Endothelial cell of umbilical vein (primary cell): ENCODE measurements at regions not wholly inside any gene's neighbourhood (a gene's known extent, or its start where the extent isn't known, plus 50 kb on each side); places are given as distances from the start of the nearest gene placed in this dataset.

Experiments used
- BruUV-seq: library from RNA; stranded (reverse); fragments of 400-500 nt; replicated peaks from 2 replicates; lab custom pipeline; 2021; lab: Mats Ljungman, UMichigan
- CTCF ChIA-PET: fragments of 300-600, 350-600 bp; sonication (Branson Sonifier 250); formaldehyde crosslinking; loops from one replicate; lab custom pipeline; 2021; ENCODE audit warnings: antibody characterized with exemption, inconsistent platforms; lab: Charles Lee
- POLR2A ChIA-PET: fragments of 300-600, 350-600 bp; sonication (Branson Sonifier 250); formaldehyde crosslinking; loops from one replicate; lab custom pipeline; 2021; ENCODE audit warnings: antibody characterized with exemption, inconsistent platforms; lab: Charles Lee
- DNase-seq: peaks from one replicate; pipeline ENCODE4 v3.0.0-alpha.2; 2011; ENCODE audit warnings: low read depth, low spot score
- FAIRE-seq: peaks from 2 replicates; lab custom pipeline; 2011; peaks lifted over from hg19 to GRCh38; lab: Jason Lieb, UNC
- H2AFZ ChIP-seq: 2 replicates; pipeline ENCODE4 v1.6.0; 2012; ENCODE audit warnings: low read depth, low read length, control low read depth, inconsistent platforms
- H3K27ac ChIP-seq: 2 replicates; pipeline ENCODE4 v1.5.1; 2011; ENCODE audit warnings: low read depth, mild to moderate bottlenecking, control low read depth, low read length, moderate library complexity; ENCODE audit not compliant: insufficient read depth
- H3K27me3 ChIP-seq, 2 experiments: 2 replicates each; pipeline versions ENCODE4 v1.6.0 to v1.6.1; 2011; ENCODE audit warnings: low read length in 2 of 2, mixed read lengths in 1 of 2; ENCODE audit not compliant: control insufficient read depth in 2 of 2, insufficient read depth in 2 of 2
- H3K36me3 ChIP-seq, 2 experiments: 2 replicates in 1 of 2; 3 replicates in 1 of 2; pipeline ENCODE4 v1.5.1; 2011; ENCODE audit warnings: low read length in 2 of 2, mild to moderate bottlenecking in 1 of 2, moderate library complexity in 1 of 2; ENCODE audit not compliant: control insufficient read depth in 2 of 2, insufficient read depth in 2 of 2; ENCODE audit errors: extremely low read depth in 1 of 2
- H3K4me1 ChIP-seq: 3 replicates; pipeline ENCODE4 v1.5.1; 2011; ENCODE audit warnings: mild to moderate bottlenecking, low read length; ENCODE audit not compliant: control insufficient read depth, insufficient read depth; ENCODE audit errors: extremely low read depth
- H3K4me2 ChIP-seq: 2 replicates; pipeline ENCODE4 v1.6.1; 2011; ENCODE audit warnings: low read length, control low read depth, mixed read lengths; ENCODE audit not compliant: insufficient read depth
- H3K4me3 ChIP-seq, 3 experiments: fragments of 200-600 bp in 1 of 3; sonication (generic), shearing (Covaris generic) in 1 of 3; replicated peaks in 1 of 3; 2 replicates each; pipeline ENCODE4 v1.5.1; 2011 to 2016; ENCODE audit warnings: control low read depth in 3 of 3, low read length in 3 of 3, mild to moderate bottlenecking in 2 of 3, inconsistent platforms in 1 of 3, low read depth in 1 of 3, moderate library complexity in 1 of 3; ENCODE audit not compliant: insufficient read depth in 1 of 3
- H3K79me2 ChIP-seq: 2 replicates; pipeline ENCODE4 v1.6.0; 2012; ENCODE audit warnings: low read length, inconsistent platforms; ENCODE audit not compliant: control insufficient read depth, insufficient read depth
- H3K9ac ChIP-seq: replicated peaks from 2 replicates; pipeline ENCODE3; 2011; ENCODE audit warnings: low read length, control low read depth; ENCODE audit not compliant: insufficient read depth; ENCODE audit errors: extremely low read depth
- H3K9me1 ChIP-seq: replicated peaks from 3 replicates; pipeline ENCODE4 v1.6.0; 2011; ENCODE audit warnings: mild to moderate bottlenecking, low read length; ENCODE audit not compliant: control insufficient read depth, insufficient read depth; ENCODE audit errors: extremely low read depth
- H3K9me3 ChIP-seq: replicated peaks from 2 replicates; pipeline ENCODE4 v1.5.1; 2012; ENCODE audit warnings: low read length, inconsistent platforms; ENCODE audit not compliant: control insufficient read depth, insufficient read depth
- H4K20me1 ChIP-seq: replicated peaks from 2 replicates; pipeline ENCODE3; 2011; ENCODE audit warnings: mild to moderate bottlenecking, low read length; ENCODE audit not compliant: control insufficient read depth, insufficient read depth; ENCODE audit errors: extremely low read depth
- FOS ChIP-seq: IDR thresholded peaks from 2 replicates; pipeline ENCODE4 v1.6.1; 2011; ENCODE audit warnings: mild to moderate bottlenecking, low read length, moderate library complexity, borderline replicate concordance; ENCODE audit not compliant: insufficient read depth
- GATA2 ChIP-seq: IDR thresholded peaks from 2 replicates; pipeline ENCODE4 v1.7.0; 2011; ENCODE audit warnings: low read depth, mild to moderate bottlenecking, moderate library complexity, mixed read lengths, low read length; ENCODE audit not compliant: insufficient read length, insufficient read depth
- JUN ChIP-seq: IDR thresholded peaks from 2 replicates; pipeline ENCODE4 v1.6.1; 2011; ENCODE audit warnings: borderline replicate concordance, low read depth; ENCODE audit not compliant: insufficient read length, insufficient read depth
- MYC ChIP-seq: IDR thresholded peaks from one replicate; pipeline ENCODE4 v1.6.1; 2011; ENCODE audit warnings: mild to moderate bottlenecking, low read depth, low read length
- POLR2A ChIP-seq: IDR thresholded peaks from 2 replicates; pipeline ENCODE4 v1.6.1; 2012; ENCODE audit warnings: low read depth, mild to moderate bottlenecking, control low read depth, low read length
- POLR2AphosphoS5 ChIP-seq: IDR thresholded peaks from 2 replicates; pipeline ENCODE4 v1.6.1; 2012; ENCODE audit warnings: low read depth, mild to moderate bottlenecking, control low read depth, low read length, moderate library complexity; ENCODE audit not compliant: insufficient read depth
- dilution Hi-C: fragments of 300-500 bp; cut with MboI; formaldehyde crosslinking; loops from one replicate; pipeline ENCODE4 v1.15.0; 2019; ENCODE audit warnings: low sequenced_read_pairs; ENCODE audit not compliant: extremely low pct_ligation_motif_present
- intact Hi-C: fragments of 100-400 bp; cut with micrococcal nuclease; formaldehyde crosslinking; loops from one replicate; pipeline ENCODE4 v1.10.0; 2022
- TF ChIP-seq, protein P1 (sequence below): IDR thresholded peaks from 2 replicates; pipeline ENCODE4 v1.6.1; 2011; ENCODE audit not compliant: insufficient read depth, insufficient read length
- TF ChIP-seq, protein P2 (sequence below), 2 donors: IDR thresholded peaks; 1 replicate in 1 of 2; 2 replicates in 1 of 2; pipeline ENCODE4 v1.5.1; 2011; ENCODE audit warnings: low read length in 2 of 2, mild to moderate bottlenecking in 2 of 2, moderate library complexity in 2 of 2, control low read depth in 1 of 2, inconsistent platforms in 1 of 2, low read depth in 1 of 2; ENCODE audit not compliant: insufficient read depth in 1 of 2; ENCODE audit errors: extremely low read depth in 1 of 2

DNA sequence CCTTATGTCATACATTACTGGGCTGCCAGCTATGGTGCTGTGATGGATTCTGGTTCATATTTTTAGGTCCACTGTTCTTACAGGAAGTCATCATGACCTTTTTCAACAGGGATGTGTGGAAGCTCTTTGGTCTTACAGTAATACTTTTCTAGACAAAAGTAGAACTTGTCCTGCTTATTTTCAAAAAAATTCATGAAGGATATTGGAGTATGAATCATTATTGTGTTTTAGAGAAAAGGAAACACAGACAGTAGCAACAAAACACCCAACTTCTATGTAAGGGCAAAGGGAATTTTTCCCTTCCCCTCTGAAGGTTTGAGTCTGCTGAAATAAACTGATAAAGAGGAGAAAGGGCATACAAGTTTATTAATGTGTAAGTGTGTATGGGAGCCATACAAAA, 54.7 kb upstream of the FAM9C start:
- CTCF ChIA-PET = interaction anchor here (1.0 kb wide), 1 partner anchor 25 kb away, joined by 3 read pairs; no protein-coding TSS in a partner anchor

DNA sequence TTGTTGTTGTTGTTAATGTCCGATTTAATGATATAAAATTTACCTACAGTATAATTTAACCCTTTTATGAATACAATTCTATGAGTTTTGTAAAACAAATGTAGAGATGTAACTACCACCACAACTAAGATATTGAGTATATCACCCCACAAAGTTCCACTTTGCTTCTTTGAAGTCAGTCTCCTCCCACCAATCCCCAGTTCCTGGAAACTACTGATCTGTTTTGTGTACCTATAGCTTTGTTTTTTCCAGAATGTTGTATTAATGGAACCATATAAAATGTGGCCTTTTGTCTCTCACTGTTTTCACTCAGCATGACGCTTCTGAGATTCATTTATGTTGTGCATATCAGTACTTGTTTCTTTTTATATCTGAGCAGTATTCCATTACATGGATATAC, 52.3 kb upstream of the FAM9C start:
- POLR2A ChIA-PET = no interaction called here
- H3K9ac ChIP-seq = no peak overlapping the region
- DNase-seq (no peak), FAIRE-seq (no peak)
- H3K27me3 ChIP-seq = no peaks in the 10 kb centered on the region
- dilution Hi-C loops (no loop called here), intact Hi-C loops (no loop called here)
- H3K9me3 ChIP-seq = no peaks in the 10 kb centered on the region
- TF ChIP-seq POLR2AphosphoS5 (no peak), FOS (no peak), POLR2A (no peak), JUN (no peak), GATA2 (no peak)
- TF ChIP-seq, protein P1, sequence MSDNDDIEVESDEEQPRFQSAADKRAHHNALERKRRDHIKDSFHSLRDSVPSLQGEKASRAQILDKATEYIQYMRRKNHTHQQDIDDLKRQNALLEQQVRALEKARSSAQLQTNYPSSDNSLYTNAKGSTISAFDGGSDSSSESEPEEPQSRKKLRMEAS = no peak
- H3K79me2 ChIP-seq = no peaks in the 10 kb centered on the region
- H4K20me1 ChIP-seq = no peaks in the 10 kb centered on the region
- no peak overlapping the region for H2AFZ ChIP-seq
- CTCF ChIA-PET = no interaction called here
- H3K27ac ChIP-seq = no peak overlapping the region
- no TSS peak for BruUV-seq
- H3K36me3 ChIP-seq = no peaks in the 10 kb centered on the region
- no peaks in the 10 kb centered on the region for H3K9me1 ChIP-seq
- no peak overlapping the region for H3K4me3 ChIP-seq
- H3K4me1 ChIP-seq = peaks cover 57% of the 10 kb centered on the region
- H3K4me2 ChIP-seq = no peak overlapping the region

More for the DNA sequence above, 54.7 kb upstream of the FAM9C start:
- Histone ChIP-seq H3K79me2 (no peaks in the 10 kb centered on the region), H3K9me1 (no peaks in the 10 kb centered on the region), H3K4me2 (peak overlapping the region; percentile 25), H3K27ac (peak overlapping the region; percentile 85), H4K20me1 (no peaks in the 10 kb centered on the region), H3K4me1 (peaks cover 65% of the 10 kb centered on the region), H3K36me3 (no peaks in the 10 kb centered on the region), H3K27me3 (no peaks in the 10 kb centered on the region), H3K4me3 (no peak overlapping the region), H2AFZ (no peak overlapping the region), H3K9ac (peak overlapping the region; percentile 62), H3K9me3 (no peaks in the 10 kb centered on the region)
- intact Hi-C loops = loop anchor here (1.0 to 2.0 kb wide), 4 partner anchors 24 to 121 kb away; no protein-coding TSS in a partner anchor
- POLR2A ChIA-PET = no interaction called here
- FAIRE-seq = peak; percentile 70
- peak; percentile 76 for DNase-seq
- dilution Hi-C loops = no loop called here
- TF ChIP-seq POLR2A = no peak
- no peak for TF ChIP-seq GATA2
- TF ChIP-seq, protein P1 = no peak
- no peak for TF ChIP-seq MYC
- TF ChIP-seq FOS = peak; percentile 48
- TF ChIP-seq, protein P2, sequence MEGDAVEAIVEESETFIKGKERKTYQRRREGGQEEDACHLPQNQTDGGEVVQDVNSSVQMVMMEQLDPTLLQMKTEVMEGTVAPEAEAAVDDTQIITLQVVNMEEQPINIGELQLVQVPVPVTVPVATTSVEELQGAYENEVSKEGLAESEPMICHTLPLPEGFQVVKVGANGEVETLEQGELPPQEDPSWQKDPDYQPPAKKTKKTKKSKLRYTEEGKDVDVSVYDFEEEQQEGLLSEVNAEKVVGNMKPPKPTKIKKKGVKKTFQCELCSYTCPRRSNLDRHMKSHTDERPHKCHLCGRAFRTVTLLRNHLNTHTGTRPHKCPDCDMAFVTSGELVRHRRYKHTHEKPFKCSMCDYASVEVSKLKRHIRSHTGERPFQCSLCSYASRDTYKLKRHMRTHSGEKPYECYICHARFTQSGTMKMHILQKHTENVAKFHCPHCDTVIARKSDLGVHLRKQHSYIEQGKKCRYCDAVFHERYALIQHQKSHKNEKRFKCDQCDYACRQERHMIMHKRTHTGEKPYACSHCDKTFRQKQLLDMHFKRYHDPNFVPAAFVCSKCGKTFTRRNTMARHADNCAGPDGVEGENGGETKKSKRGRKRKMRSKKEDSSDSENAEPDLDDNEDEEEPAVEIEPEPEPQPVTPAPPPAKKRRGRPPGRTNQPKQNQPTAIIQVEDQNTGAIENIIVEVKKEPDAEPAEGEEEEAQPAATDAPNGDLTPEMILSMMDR (IDR thresholded peaks at IDR 0.05; ENCODE audit: extremely low read depth in 1 of 2, insufficient read depth in 1 of 2, low read depth in 1 of 2, low read length in 2 of 2) = no peak
- no TSS peak for BruUV-seq
